Upper lobe of left lung (tissue), 4 donors: ENCODE measurements at regions not wholly inside any gene's neighbourhood (a gene's known extent, or its start where the extent isn't known, plus 50 kb on each side); places are given as distances from the start of the nearest gene placed in this dataset.

Experiments
- CTCF ChIP-seq, 6 experiments: fragments of 450-650 bp in 4 of 6; fragments of 200-600 bp in 2 of 6; sonication (generic) in 2 of 6; IDR thresholded peaks; one replicate each; pipeline ENCODE4 v1.5.1; 2016 to 2019; ENCODE audit warnings: antibody characterized with exemption in 6 of 6
- POLR2AphosphoS5 ChIP-seq, 2 donors: sonication (generic); formaldehyde crosslinking; IDR thresholded peaks; one replicate each; pipeline ENCODE4 v1.5.1; 2017; ENCODE audit warnings: antibody characterized with exemption in 2 of 2

- TF ChIP-seq CTCF (IDR thresholded peaks at IDR 0.05), result no peak
- no peak for TF ChIP-seq POLR2AphosphoS5 (IDR thresholded peaks at IDR 0.05)
Measured at GRCh38 chr5:44246986-44247385, 142.2 kb downstream of the FGF10 start.
